GM12875 (cell line): ENCODE measurements at regions not wholly inside any gene's neighbourhood (a gene's known extent, or its start where the extent isn't known, plus 50 kb on each side); places are given as distances from the start of the nearest gene placed in this dataset.
"Not testable (repeated sequence)": the region's sequence is repeated elsewhere in the genome, so short reads cannot be mapped to it uniquely, and the experiment has no call there.

Experiments
- H3K4me3 ChIP-seq: one replicate; pipeline ENCODE4 v1.5.1; 2011; ENCODE audit warnings: low read depth, low read length, control low read depth
- CTCF ChIP-seq: IDR thresholded peaks from 2 replicates; pipeline ENCODE4 v1.5.1; 2011; ENCODE audit warnings: low read depth, mild to moderate bottlenecking, control low read depth, inconsistent platforms, low read length, moderate library complexity, borderline replicate concordance; ENCODE audit not compliant: insufficient read depth

- H3K4me3 ChIP-seq: no peak overlapping the region
- no peak for TF ChIP-seq CTCF
Measured at GRCh38 chr10:3385487-3385886, 212.9 kb upstream of the PITRM1 start.

- no peak for TF ChIP-seq CTCF
- H3K4me3 ChIP-seq: no peak overlapping the region
Measured at GRCh38 chr10:3382092-3382491, 209.5 kb upstream of the PITRM1 start.

- no peak for TF ChIP-seq CTCF
- no peak overlapping the region for H3K4me3 ChIP-seq
Measured at GRCh38 chr10:3380406-3381050, 207.9 kb upstream of the PITRM1 start.

GRCh38 chr10:3376631-3377030 lies 204.0 kb upstream of the PITRM1 start:
- H3K4me3 ChIP-seq: no peak overlapping the region
- TF ChIP-seq CTCF: no peak

- H3K4me3 ChIP-seq: no peak overlapping the region
- no peak for TF ChIP-seq CTCF
Measured at GRCh38 chr10:3375505-3375904, 202.9 kb upstream of the PITRM1 start.

GRCh38 chr10:3374914-3375313 lies 202.3 kb upstream of the PITRM1 start:
- no peak for TF ChIP-seq CTCF
- H3K4me3 ChIP-seq: no peak overlapping the region

- H3K4me3 ChIP-seq: not testable (repeated sequence)
Measured at GRCh38 chr10:3373374-3374027, 200.9 kb upstream of the PITRM1 start.

GRCh38 chr10:3372281-3372680 lies 199.7 kb upstream of the PITRM1 start:
- TF ChIP-seq CTCF: no peak
- no peak overlapping the region for H3K4me3 ChIP-seq

- H3K4me3 ChIP-seq: not testable (repeated sequence)
Measured at GRCh38 chr10:3371624-3372023, 199.0 kb upstream of the PITRM1 start.
